Activated CD8-positive, alpha-beta memory T cell treated with anti-CD3 and anti-CD28 coated beads for 36 hours (primary cell): ENCODE measurements at regions not wholly inside any gene's neighbourhood (a gene's known extent, or its start where the extent isn't known, plus 50 kb on each side); places are given as distances from the start of the nearest gene placed in this dataset.

Source experiments
- CTCF ChIA-PET: fragments of 350-600 bp; sonication (Branson Sonifier 250); formaldehyde crosslinking; loops from one replicate; lab custom pipeline; 2021; ENCODE audit warnings: antibody characterized with exemption; lab: Charles Lee
- POLR2A ChIA-PET: fragments of 350-600 bp; sonication (Branson Sonifier 250); formaldehyde crosslinking; loops from one replicate; lab custom pipeline; 2021; ENCODE audit warnings: antibody characterized with exemption; lab: Charles Lee

DNA sequence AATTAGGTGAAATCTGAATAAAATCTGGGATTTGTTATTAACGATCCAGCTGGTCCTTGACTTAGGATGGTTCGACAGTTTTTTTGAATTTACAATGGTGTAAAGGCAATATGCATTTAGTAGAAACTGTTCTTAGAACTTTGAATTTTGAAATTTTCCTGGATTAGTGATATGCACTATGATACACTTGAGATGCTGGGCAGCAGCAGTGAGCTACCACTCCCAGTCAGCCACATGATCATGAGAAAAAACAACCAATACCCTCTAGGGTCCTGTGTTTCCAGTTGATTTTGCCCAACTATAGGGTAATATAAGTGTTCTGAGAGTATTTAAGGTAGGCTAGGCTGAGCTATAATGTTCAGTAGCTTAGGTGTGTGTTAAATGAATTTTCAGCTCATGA, 303.7 kb downstream of the GPAT3 start:
- CTCF ChIA-PET = no interaction called here
- POLR2A ChIA-PET = no interaction called here

- CTCF ChIA-PET = interaction anchor here (0.6 kb wide), 1 partner anchor 142 kb away, joined by 3 read pairs; no protein-coding TSS in a partner anchor
- POLR2A ChIA-PET = no interaction called here
Measured at GRCh38 chr4:83837614-83838308, 301.9 kb downstream of the GPAT3 start.

- POLR2A ChIA-PET = no interaction called here
Measured at GRCh38 chr4:83833920-83834319, 298.0 kb downstream of the GPAT3 start.

GRCh38 chr4:83832110-83832825, 296.4 kb downstream of the GPAT3 start:
- POLR2A ChIA-PET = no interaction called here
- CTCF ChIA-PET = no interaction called here

More at GRCh38 chr4:83833920-83834319, 298.0 kb downstream of the GPAT3 start:
- CTCF ChIA-PET = no interaction called here

DNA sequence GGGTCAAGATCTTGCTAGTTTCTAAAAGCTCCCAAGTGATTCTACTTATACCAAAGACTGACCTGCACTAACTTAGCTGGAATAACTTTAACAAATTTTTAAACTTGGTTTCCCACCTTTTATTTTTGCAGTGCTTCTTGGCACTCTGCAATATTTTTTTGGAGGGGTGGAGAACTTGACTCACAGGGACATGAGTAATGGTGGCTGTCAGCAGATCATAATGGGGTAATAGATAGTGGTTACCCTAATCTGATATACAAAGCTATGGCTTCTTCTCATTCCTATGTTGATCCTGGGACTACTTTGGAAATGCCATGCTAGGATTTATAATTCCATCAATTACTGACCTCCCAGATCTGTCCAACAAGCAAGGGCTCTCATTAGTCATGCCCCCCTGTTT, 295.7 kb downstream of the GPAT3 start:
- POLR2A ChIA-PET = no interaction called here
- CTCF ChIA-PET = no interaction called here

DNA sequence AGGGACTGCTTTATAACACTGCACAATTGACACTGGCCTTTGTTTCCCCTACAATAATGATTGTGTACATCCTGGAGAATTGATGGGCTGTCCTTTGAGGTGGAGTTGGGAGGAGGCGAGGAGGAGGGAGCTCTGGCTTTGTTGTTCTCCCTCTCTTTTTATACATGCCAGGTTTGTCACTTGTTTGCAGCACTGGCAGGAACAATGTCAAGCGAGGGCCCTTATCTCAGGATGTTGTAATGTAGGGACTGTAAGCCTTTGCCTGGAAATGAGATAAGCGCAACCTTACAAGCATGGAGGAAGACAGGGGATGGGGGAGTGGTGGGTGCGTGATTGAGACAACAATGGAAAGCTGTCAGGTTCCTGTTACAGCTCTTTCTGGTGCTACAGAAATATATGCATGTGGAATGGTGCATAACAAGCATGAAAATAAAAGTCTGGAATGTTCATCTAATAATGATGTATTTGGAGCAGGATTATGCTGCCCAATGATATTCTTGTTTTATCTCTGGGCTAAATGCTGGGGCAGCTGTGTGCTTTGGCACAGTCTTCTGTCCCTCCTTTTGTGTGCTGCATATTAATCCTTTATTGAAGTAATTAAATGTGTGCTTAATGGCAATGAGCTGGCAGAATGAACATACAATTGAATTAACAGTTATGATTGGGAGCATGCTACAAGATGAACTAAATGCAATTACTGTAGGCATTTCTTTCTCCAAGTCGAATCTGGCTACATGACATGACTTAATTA, 294.4 kb downstream of the GPAT3 start:
- ChIA-PET CTCF (no interaction called here), POLR2A (no interaction called here)

DNA sequence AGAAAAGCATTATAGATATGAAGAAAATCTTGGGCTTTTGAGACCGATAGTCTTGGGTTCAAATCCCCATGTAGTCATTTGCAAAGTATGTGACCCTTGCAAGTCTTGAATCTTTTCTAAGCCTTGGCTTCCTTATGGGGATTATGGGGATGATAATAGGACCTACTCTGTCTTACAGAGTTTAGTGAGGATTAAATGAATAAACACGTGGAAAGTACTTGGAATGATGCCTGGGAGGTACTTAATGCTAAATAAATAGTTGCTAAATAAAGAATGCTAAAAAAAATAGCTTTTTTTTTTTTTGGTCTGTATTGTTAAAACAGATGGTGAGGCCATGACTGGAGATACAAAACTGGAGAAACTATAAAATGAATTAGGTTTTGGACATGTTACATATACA, 292.7 kb downstream of the GPAT3 start:
- ChIA-PET POLR2A (no interaction called here), CTCF (no interaction called here)

- ChIA-PET POLR2A (no interaction called here), CTCF (no interaction called here)
Measured at GRCh38 chr4:83821493-83821892, 285.6 kb downstream of the GPAT3 start.

DNA sequence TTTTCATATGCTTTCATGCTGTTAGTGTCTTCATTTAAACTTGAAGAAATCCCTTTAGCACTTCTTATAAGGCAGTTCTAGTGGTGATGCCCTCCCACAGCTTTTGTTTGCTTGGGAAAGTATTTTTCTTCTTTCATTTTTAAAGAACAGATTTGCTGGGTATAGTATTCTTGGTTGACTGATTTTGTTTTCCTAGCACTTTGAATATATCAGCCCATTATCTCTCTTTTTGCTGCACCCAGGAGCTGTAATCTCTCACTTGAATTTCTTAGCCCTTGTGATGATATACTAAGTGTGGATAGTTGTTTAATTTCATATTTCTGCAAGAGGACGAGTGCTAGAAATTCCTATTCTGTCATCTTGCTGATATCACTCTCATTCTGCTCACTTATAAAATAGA, 283.7 kb downstream of the GPAT3 start:
- POLR2A ChIA-PET = no interaction called here

DNA sequence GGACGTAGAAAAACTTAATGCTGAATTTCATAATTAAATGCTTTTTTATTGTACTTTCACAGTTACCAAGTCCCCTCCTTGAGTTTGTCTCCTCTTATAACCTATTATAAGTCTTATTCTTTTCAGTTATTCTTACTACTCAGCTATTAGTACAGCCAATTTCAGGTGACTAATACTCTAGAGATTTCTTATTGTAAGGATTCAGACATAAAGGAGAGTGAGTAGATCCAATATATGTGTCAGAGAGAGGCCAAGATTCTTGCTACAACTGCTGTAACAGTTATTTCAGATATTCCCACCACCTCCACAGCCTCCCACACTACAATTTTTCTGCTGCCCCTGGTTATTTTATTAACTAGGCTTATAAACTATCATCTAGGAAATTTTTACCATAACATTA, 274.5 kb downstream of the GPAT3 start:
- CTCF ChIA-PET = no interaction called here
- POLR2A ChIA-PET = no interaction called here

More for the DNA sequence above, 283.7 kb downstream of the GPAT3 start:
- CTCF ChIA-PET = no interaction called here

DNA sequence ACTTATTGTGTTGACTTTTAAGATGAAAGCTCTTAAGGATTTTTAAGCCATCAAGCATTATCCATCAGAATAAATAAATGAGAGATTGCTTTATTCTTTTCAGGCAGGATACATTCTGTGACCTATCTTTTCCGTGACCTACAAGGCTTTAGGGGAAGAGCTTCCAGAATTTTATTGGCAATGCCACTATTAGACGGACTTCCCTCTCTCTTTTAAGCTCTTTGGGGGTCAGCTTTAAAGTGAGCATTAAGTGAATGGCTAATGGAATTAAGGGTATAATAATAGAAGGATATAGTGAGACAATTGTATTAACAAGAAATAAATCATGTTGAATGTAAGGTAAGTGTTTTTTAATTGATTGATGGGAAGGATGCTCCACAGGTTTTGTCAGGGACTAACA, 273.7 kb downstream of the GPAT3 start:
- ChIA-PET CTCF (no interaction called here), POLR2A (no interaction called here)

GRCh38 chr4:83793481-83793880, 257.6 kb downstream of the GPAT3 start:
- POLR2A ChIA-PET = no interaction called here

GRCh38 chr4:83785891-83786290, 250.0 kb downstream of the GPAT3 start:
- CTCF ChIA-PET = no interaction called here
- POLR2A ChIA-PET = no interaction called here

More at GRCh38 chr4:83793481-83793880, 257.6 kb downstream of the GPAT3 start:
- CTCF ChIA-PET = no interaction called here

GRCh38 chr4:83783215-83783614, 247.3 kb downstream of the GPAT3 start:
- POLR2A ChIA-PET = no interaction called here
- CTCF ChIA-PET = no interaction called here

GRCh38 chr4:83782591-83782990, 246.7 kb downstream of the GPAT3 start:
- CTCF ChIA-PET = no interaction called here
- POLR2A ChIA-PET = no interaction called here

DNA sequence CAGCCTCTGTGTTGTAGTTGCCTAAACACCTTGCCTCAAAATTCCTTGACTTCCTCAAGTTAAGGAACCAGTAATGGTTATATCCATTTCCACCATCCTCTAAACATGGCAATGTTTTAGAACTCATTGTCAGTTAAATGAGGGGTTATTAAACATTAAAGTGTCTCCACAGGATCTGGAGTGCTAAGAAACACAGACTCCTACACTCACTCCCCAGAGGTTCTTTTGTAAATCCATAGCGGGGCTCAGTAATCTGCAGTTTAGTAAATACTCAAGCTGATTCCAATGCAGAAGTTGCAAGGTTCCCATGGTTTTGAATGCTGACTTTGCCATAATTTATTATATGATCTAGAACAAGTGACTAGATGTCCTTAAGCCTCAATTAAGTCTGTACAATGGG, 245.5 kb downstream of the GPAT3 start:
- ChIA-PET POLR2A (no interaction called here), CTCF (no interaction called here)

GRCh38 chr4:83780053-83780733, 244.3 kb downstream of the GPAT3 start:
- ChIA-PET POLR2A (no interaction called here), CTCF (no interaction called here)

GRCh38 chr4:83779103-83780052, 243.5 kb downstream of the GPAT3 start:
- ChIA-PET CTCF (no interaction called here), POLR2A (no interaction called here)

GRCh38 chr4:83772685-83773084, 236.8 kb downstream of the GPAT3 start:
- CTCF ChIA-PET = no interaction called here
- POLR2A ChIA-PET = no interaction called here
